Mesodermal cell (in vitro differentiated cells): ENCODE measurements at regions not wholly inside any gene's neighbourhood (a gene's known extent, or its start where the extent isn't known, plus 50 kb on each side); places are given as distances from the start of the nearest gene placed in this dataset.

Experiments
- H3K27ac ChIP-seq: 2 replicates; pipeline ENCODE4 v1.7.0; 2013; ENCODE audit warnings: mild to moderate bottlenecking, low read depth, low read length, moderate library complexity; ENCODE audit not compliant: severe bottlenecking
- H3K36me3 ChIP-seq: 2 replicates; pipeline ENCODE4 v1.7.1; 2013; ENCODE audit warnings: mild to moderate bottlenecking, low read length, moderate library complexity; ENCODE audit not compliant: control insufficient read depth, insufficient read depth
- H3K4me1 ChIP-seq: one replicate; pipeline ENCODE4 v1.7.1; 2013; ENCODE audit warnings: mild to moderate bottlenecking, low read length; ENCODE audit not compliant: insufficient read depth, control insufficient read depth, poor library complexity, severe bottlenecking
- H3K4me3 ChIP-seq: 2 replicates; pipeline ENCODE4 v1.7.0; 2013; ENCODE audit warnings: low read length, control low read depth, mild to moderate bottlenecking; ENCODE audit not compliant: insufficient read depth, poor library complexity, severe bottlenecking; ENCODE audit errors: extremely low read depth
- H3K9me3 ChIP-seq: 2 replicates; pipeline ENCODE4 v1.7.1; 2013; ENCODE audit warnings: mild to moderate bottlenecking, low read length, moderate library complexity; ENCODE audit not compliant: control insufficient read depth
- WGBS, 2 experiments: methylation state at CpG; one replicate each; pipeline ENCODE4 v1.1.5; 2013; ENCODE audit warnings: missing lambda C conversion rate in 2 of 2; ENCODE audit not compliant: insufficient coverage in 2 of 2; 5-methylcytosine and 5-hydroxymethylcytosine counted together

DNA sequence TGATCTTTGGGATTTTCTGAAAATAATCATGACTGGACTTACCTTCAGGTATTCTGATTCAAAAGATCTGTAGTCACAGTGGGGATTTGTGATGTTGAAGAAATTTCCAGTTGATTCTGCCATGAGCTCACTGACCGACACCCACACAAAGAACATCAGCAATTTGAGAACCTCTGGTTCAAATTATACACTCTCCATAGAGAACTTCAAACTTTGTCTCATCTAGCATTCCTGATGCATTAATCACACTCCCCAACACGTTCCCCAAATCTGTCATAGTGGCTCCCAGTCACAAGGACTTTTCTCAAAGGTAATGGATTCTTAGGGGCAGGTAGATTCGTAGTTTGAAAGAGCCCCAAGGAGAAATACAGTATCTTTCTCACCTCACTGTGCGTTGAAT is 584.3 kb downstream of the FBXO15 start:
- H3K9me3 ChIP-seq: no peaks in the 10 kb centered on the region
- WGBS, 2 experiments: 100% methylated on average over 1 of the region's 4 CpGs
- no peaks in the 10 kb centered on the region for H3K36me3 ChIP-seq
- no peak overlapping the region for H3K4me3 ChIP-seq
- H3K27ac ChIP-seq: peak overlapping the region; percentile 72
- H3K4me1 ChIP-seq: peaks cover 6% of the 10 kb centered on the region

GRCh38 chr18:73556904-73557303 is 590.7 kb downstream of the FBXO15 start:
- no peak overlapping the region for H3K27ac ChIP-seq
- H3K36me3 ChIP-seq: no peaks in the 10 kb centered on the region
- H3K4me3 ChIP-seq: no peak overlapping the region
- 90 to 100% methylated on average over 3 of the region's 4 CpGs for WGBS, 2 experiments
- H3K9me3 ChIP-seq: no peaks in the 10 kb centered on the region
- H3K4me1 ChIP-seq: no peaks in the 10 kb centered on the region

GRCh38 chr18:73552171-73552570 is 595.5 kb downstream of the FBXO15 start:
- H3K4me3 ChIP-seq: no peak overlapping the region
- 77 to 80% methylated on average over 1 to 2 of the region's 5 CpGs for WGBS, 2 experiments
- H3K36me3 ChIP-seq: no peaks in the 10 kb centered on the region
- H3K9me3 ChIP-seq: no peaks in the 10 kb centered on the region
- H3K27ac ChIP-seq: no peak overlapping the region
- H3K4me1 ChIP-seq: no peaks in the 10 kb centered on the region

DNA sequence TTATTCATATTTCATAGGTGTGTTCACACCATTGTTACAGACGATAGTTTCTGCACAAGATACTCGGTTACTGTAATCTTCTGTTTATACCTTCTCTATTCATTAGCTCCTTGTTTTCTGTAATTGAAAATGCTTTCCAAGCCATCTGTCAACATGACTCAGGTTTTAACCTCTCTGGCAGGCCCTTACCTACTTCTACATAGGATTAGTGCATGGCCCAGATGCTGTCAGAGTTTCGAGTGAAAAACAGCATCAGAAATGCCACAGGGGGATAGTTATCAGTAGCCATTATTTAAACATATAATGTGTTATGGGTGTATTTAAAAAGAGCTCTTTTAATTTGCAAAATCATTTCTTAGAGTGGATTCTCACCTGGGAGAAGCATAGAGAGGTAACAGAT is 596.4 kb downstream of the FBXO15 start:
- H3K27ac ChIP-seq: no peak overlapping the region
- no peaks in the 10 kb centered on the region for H3K36me3 ChIP-seq
- H3K4me1 ChIP-seq: no peaks in the 10 kb centered on the region
- WGBS, 2 experiments: 78 to 91% methylated on average over 2 of the region's 3 CpGs
- no peak overlapping the region for H3K4me3 ChIP-seq
- H3K9me3 ChIP-seq: no peaks in the 10 kb centered on the region

GRCh38 chr18:73549236-73549635 is 598.4 kb downstream of the FBXO15 start:
- H3K4me3 ChIP-seq: no peak overlapping the region
- H3K36me3 ChIP-seq: no peaks in the 10 kb centered on the region
- no peak overlapping the region for H3K27ac ChIP-seq
- no peaks in the 10 kb centered on the region for H3K9me3 ChIP-seq
- H3K4me1 ChIP-seq: no peaks in the 10 kb centered on the region
- WGBS, 2 experiments: 85 to 86% methylated on average over 3 to 5 of the region's 5 CpGs

DNA sequence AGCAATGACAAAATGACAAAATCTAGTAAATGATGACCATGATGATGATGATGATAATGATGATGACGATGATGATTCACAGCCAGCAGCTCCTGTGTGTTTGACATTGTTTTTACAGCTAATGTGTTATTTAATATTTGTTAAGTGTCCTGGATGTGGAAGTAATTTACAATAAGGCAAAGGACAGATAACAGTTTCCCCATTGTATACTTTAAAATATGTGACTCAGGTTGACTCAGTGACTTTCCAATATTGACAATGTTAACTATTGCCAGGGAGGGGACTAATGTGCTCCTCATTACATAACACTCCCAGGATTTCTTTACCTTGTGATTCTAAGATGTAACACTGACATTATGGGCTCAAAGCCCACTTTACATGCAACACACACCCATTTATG is 602.2 kb downstream of the FBXO15 start:
- Histone ChIP-seq H3K4me1 (no peaks in the 10 kb centered on the region), H3K4me3 (no peak overlapping the region), H3K27ac (no peak overlapping the region), H3K36me3 (no peaks in the 10 kb centered on the region), H3K9me3 (no peaks in the 10 kb centered on the region)
- 86 to 91% methylated on average over 1 of the region's 1 CpG for WGBS, 2 experiments

DNA sequence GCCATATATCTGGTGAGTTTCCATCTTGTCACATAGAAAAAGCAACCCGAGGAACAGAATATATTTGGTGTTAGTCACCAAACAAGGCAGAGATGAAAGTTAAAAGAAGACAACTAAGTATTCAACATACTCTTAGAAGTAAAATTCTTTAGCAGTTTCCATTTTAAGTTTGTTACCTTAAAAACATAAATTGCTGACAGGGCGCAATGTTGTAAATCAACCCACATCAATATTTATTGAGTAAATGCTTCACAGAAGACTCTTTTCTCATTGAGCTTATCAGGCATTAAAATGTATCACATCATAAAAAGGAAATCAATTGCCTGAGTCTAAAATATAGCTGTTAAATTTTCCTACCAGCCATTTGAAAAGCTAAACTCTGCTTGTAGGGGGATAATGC is 603.0 kb downstream of the FBXO15 start:
- H3K4me1 ChIP-seq: no peaks in the 10 kb centered on the region
- H3K4me3 ChIP-seq: no peak overlapping the region
- H3K36me3 ChIP-seq: no peaks in the 10 kb centered on the region
- no peak overlapping the region for H3K27ac ChIP-seq
- no CpG with 5 or more reads among the region's 2 CpGs for WGBS, 2 experiments
- no peaks in the 10 kb centered on the region for H3K9me3 ChIP-seq

- WGBS, 2 experiments: no CpG with 5 or more reads among the region's 1 CpG
- Histone ChIP-seq H3K36me3 (no peaks in the 10 kb centered on the region), H3K4me3 (no peak overlapping the region), H3K27ac (peak overlapping the region; percentile 31), H3K4me1 (no peaks in the 10 kb centered on the region), H3K9me3 (no peaks in the 10 kb centered on the region)
These were observed 603.6 kb downstream of the FBXO15 start for GRCh38 chr18:73544032-73544431.

DNA sequence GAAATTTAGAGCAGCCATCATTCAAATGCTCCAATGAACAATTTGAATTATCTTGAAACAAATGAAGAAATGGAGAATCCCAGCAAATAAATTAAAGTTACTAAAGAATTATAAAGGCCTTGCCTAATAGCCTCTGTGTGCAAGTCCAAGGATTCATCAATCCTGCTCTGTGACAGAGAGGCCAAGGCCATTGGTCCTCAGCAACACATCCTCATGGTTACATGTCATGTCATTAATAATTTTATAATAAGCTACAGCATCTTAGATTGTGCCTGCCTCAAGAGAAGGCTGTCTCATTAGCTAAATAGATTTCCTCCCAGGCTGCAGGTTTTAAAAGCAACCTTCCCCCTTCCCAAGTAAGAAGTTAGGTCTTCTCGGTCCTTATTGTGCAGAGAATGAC is 611.6 kb downstream of the FBXO15 start:
- no peaks in the 10 kb centered on the region for H3K4me1 ChIP-seq
- WGBS, 2 experiments: no CpG with 5 or more reads among the region's 1 CpG
- H3K4me3 ChIP-seq: no peak overlapping the region
- H3K9me3 ChIP-seq: no peaks in the 10 kb centered on the region
- H3K36me3 ChIP-seq: no peaks in the 10 kb centered on the region
- H3K27ac ChIP-seq: no peak overlapping the region

DNA sequence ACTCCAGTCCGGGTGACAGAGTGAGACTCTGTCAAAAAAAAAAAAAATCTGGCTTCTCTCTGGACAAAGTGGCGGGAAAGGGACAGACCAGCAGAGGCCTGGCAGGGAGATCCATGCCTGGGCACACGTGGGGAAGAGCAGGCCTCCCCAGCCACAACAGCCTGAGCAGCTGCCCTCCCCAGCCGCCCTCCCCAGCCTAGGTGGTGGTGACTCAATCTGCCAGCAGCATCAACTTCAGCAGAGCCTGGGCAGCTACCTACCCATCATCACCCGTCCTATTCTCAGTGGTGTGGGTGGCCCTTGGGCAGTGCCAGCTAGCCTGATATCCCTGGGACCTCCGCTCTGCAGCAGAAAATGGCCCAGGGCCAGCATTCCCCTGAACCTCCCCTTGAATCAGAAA is 612.4 kb downstream of the FBXO15 start:
- no peak overlapping the region for H3K27ac ChIP-seq
- H3K4me1 ChIP-seq: no peaks in the 10 kb centered on the region
- H3K9me3 ChIP-seq: no peaks in the 10 kb centered on the region
- no peaks in the 10 kb centered on the region for H3K36me3 ChIP-seq
- 94 to 96% methylated on average over 4 to 6 of the region's 6 CpGs for WGBS, 2 experiments
- no peak overlapping the region for H3K4me3 ChIP-seq

GRCh38 chr18:73531601-73532000 is 616.0 kb downstream of the FBXO15 start:
- Histone ChIP-seq H3K4me3 (no peak overlapping the region), H3K4me1 (no peaks in the 10 kb centered on the region)
- WGBS, 2 experiments: 60 to 90% methylated on average over 1 to 2 of the region's 3 CpGs

GRCh38 chr18:73528066-73528465 is 619.6 kb downstream of the FBXO15 start:
- H3K9me3 ChIP-seq: no peaks in the 10 kb centered on the region
- H3K4me3 ChIP-seq: no peak overlapping the region
- WGBS, 2 experiments: 81 to 92% methylated on average over 6 of the region's 7 CpGs
- H3K4me1 ChIP-seq: peaks cover 2% of the 10 kb centered on the region
- H3K36me3 ChIP-seq: no peaks in the 10 kb centered on the region
- H3K27ac ChIP-seq: no peak overlapping the region

More at GRCh38 chr18:73531601-73532000, 616.0 kb downstream of the FBXO15 start:
- no peak overlapping the region for H3K27ac ChIP-seq
- no peaks in the 10 kb centered on the region for H3K9me3 ChIP-seq
- H3K36me3 ChIP-seq: no peaks in the 10 kb centered on the region
